Upper lobe of left lung (tissue), 4 donors: ENCODE measurements at regions not wholly inside any gene's neighbourhood (a gene's known extent, or its start where the extent isn't known, plus 50 kb on each side); places are given as distances from the start of the nearest gene placed in this dataset.

ENCODE experiments used
- POLR2A ChIP-seq, 4 donors: fragments of 450-650 bp; IDR thresholded peaks; one replicate each; pipeline ENCODE4 v1.5.1; 2016 to 2017; ENCODE audit warnings: antibody characterized with exemption in 4 of 4, mild to moderate bottlenecking in 2 of 4
- TF ChIP-seq, protein P1 (sequence below), 6 experiments: fragments of 450-650 bp in 4 of 6; fragments of 200-600 bp in 2 of 6; sonication (generic) in 2 of 6; IDR thresholded peaks; one replicate each; pipeline ENCODE4 v1.5.1; 2016 to 2019; ENCODE audit warnings: antibody characterized with exemption in 6 of 6

DNA sequence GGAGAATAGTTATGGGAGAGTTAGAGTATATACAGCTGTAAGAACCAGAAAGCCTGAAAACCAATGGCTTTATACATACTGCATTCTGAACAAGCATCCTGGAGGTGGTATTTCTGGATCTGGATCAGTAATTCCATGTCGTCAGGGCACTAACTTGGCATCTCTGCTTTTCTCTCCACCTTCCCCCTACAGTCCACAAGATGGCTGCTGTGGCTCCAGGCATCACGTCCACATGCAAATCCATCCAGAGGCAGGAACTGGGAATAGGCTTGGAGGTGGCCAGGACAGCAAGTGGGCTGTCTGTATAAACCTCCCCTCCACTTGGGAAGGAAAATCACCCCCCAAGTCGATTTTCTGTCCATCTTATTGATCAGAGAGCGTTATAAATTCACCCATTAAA lies 86.2 kb upstream of the WDR26 start:
- TF ChIP-seq, protein P1, sequence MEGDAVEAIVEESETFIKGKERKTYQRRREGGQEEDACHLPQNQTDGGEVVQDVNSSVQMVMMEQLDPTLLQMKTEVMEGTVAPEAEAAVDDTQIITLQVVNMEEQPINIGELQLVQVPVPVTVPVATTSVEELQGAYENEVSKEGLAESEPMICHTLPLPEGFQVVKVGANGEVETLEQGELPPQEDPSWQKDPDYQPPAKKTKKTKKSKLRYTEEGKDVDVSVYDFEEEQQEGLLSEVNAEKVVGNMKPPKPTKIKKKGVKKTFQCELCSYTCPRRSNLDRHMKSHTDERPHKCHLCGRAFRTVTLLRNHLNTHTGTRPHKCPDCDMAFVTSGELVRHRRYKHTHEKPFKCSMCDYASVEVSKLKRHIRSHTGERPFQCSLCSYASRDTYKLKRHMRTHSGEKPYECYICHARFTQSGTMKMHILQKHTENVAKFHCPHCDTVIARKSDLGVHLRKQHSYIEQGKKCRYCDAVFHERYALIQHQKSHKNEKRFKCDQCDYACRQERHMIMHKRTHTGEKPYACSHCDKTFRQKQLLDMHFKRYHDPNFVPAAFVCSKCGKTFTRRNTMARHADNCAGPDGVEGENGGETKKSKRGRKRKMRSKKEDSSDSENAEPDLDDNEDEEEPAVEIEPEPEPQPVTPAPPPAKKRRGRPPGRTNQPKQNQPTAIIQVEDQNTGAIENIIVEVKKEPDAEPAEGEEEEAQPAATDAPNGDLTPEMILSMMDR (IDR thresholded peaks at IDR 0.05), result no peak
- no peak for TF ChIP-seq POLR2A (IDR thresholded peaks at IDR 0.05)
